Midbrain (tissue), 1 donor: ENCODE measurements at regions not wholly inside any gene's neighbourhood (a gene's known extent, or its start where the extent isn't known, plus 50 kb on each side); places are given as distances from the start of the nearest gene placed in this dataset.

Experiments
- DNase-seq: peaks from one replicate; lab custom pipeline; 2025; lab: John Stamatoyannopoulos, UW

GRCh38 chr13:78426183-78426582 lies 177.2 kb downstream of the POU4F1 start:
- no peak for DNase-seq

- no peak for DNase-seq
These were observed 182.5 kb downstream of the POU4F1 start for GRCh38 chr13:78420814-78421213.

DNA sequence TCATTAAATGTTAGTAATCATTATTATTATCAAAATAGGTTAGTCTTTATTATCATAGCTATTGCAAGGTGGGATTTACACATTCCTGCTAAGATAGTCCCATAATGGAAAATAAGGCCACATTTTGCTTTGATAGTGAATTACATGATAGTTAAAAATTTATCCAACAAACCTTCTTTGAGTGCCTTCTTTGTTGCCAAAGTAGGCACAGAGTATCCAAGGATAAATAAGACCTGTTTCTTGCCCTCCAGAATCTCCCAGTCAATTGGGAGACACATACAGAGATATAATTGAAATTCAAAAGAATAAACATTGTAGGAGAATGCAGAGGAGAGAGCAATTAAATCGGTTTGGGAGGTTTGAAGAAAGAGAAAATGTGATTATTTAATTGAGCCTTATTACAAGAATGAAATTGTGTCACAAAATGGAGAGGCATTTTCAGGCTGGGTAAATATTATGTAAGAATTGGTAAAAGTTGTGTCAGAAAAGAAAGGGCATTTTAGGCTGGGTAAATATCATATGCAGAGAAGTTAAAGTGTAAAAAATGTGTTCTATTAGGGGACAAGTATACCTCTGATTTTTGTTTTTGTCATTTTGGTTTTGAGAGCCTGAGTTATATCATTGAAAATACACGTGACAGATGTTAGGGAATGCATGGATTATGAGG lies 189.3 kb downstream of the POU4F1 start:
- no peak for DNase-seq

DNA sequence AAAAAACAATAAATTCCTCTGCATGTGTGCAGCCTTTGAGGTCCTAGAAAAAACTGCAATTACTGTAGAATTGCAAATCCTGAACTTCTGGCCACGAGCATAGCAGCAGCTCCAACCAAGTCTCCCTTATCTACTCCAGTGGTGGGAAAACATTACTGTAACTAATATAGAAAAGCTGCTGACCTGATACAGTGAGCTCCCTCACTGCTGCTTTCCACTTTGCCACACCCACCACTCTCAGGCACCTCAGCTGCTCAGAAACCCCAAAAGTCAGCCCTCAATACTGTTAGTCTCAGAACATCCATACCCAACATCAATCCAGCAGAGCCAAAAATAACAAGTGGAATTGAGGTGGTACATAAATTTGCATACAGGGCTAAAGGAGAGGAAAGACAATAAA lies 192.5 kb downstream of the POU4F1 start:
- no peak for DNase-seq

DNA sequence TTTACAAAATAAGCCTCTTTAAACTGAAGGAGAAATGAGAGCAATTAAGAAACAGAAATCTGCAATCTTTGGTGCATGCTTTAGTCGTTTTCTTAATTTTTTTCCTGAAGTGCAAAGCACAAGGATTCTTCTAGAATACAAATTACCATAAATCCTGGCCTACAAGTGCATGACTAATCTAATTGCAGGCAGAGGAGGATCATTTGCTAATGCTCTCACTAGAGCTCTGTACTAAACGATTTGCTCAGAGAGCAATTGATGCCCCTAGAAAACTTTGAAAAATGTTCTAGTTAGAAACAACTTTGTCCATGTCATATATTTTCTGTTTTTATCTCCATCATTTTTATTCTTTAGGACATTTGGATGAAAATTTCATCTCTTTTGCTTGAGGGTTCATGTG lies 193.2 kb downstream of the POU4F1 start:
- no peak for DNase-seq

GRCh38 chr13:78409172-78409571 lies 194.2 kb downstream of the POU4F1 start:
- DNase-seq, result no peak

DNA sequence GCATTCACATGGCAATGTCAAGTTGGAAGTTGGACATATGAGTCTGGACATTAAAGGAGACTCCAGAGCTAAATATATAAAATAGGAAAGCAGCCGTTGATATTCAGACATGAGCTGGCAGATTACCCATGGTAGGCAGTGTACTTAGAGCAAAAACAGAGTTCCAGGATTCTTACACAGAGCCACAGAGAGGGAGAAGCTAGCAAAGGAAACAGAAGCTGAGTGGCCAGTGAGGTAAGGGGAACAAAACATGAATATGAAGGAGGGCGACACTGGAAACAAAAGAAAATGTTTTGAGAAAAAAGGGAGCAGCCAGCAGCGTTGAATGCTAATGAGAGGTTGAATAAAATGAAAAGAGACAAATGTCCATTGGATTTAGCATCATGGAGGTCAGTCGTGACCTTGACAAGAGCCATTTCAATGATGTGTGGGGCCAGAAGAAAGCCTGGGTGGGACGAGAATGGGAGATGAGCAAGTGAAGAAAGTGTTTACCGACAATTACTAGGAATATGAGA lies 198.4 kb downstream of the POU4F1 start:
- DNase-seq, result no peak

DNA sequence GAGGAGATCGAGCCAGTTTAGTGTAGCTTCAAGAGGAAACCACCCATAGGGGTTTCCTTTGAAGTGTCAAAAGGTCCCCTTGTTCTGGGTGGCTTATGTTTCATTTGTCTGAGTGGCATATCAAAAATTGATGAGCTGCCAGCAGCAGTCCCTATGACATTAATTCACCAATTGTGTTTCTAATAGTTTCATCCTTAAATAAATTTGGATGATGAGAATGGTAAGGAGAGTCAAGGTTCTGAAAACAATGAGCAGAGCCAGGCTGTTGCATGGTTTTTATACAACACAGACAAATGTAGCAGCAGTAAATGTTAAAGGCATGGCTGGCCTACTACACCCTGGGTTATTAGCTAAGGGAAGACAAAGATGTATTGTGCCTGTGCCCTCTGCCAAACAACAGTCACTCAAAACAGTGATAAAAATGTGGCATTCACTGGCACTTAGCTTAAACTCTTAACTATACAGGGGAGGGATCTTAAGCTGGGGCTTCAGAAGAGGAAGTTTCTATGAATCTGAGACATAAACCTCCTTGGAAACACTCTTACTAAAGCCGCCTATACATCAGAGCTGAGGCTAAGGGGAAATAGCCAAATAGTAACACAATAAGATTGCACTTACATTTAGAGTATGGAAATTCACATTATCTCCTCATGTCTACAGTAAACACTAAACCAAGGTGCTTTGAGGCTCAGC lies 200.5 kb downstream of the POU4F1 start:
- no peak for DNase-seq

GRCh38 chr13:78401873-78402707 lies 201.3 kb downstream of the POU4F1 start:
- no peak for DNase-seq

- no peak for DNase-seq
These were observed 204.5 kb downstream of the POU4F1 start for GRCh38 chr13:78398743-78399410.

DNA sequence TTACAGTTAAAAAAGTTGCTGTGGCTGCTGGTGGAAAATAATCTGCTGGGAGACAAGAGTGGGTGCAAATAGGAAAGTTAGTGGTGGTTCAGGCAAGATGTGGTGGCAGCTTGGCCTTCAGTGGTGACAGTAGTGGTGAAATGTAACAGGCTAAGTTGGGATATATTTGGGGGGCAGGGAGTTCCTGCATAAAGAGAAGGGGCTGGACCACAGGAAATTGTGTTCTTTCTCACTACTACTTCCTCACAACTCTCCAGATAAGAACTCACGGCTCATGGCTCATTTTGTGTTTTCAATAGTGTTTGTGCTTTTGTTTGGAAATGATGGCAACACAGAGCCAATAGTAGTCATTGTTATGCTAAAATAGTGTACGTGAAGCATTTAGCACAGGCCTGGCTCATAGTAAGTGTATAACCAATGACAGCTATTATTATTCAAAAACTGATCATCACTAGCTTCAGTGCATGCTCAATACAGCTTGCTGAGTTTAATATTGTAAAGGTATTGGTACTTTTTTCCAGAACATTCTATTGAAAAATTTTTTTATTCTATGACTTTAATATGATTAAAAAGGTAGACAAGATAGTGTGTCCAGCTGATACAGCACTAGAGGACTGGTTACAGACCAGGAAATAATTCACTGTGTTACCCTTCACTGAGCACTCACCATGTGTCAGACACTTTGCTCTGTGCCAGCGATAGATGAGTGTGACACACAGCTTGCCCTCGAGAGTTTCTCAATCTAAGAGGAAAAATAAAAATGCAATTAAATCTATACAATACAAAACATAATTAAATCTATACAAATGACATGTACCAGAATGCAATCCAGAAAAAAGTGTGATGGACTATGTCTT lies 209.8 kb downstream of the POU4F1 start:
- no peak for DNase-seq

DNA sequence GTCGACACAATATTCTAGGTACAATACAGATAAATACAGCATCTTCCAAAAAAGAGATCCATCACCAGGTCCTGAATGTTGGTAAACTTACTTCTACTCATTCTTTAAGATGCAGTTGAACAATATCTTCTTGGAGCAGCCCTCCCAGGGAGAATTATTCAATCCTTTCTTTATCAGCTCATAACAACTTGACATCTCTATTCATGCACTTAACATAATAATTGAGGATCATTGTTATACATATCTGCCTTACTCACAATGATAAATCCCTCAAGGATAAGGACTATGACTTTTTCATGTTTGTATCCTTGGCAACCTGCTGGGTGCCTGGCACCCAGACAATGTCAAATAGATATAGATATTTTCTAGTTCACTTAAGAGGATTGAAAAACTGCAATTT lies 219.5 kb downstream of the POU4F1 start:
- no peak for DNase-seq

GRCh38 chr13:78383071-78383484 lies 220.3 kb downstream of the POU4F1 start:
- no peak for DNase-seq

- no peak for DNase-seq
These were observed 220.9 kb downstream of the POU4F1 start for GRCh38 chr13:78382491-78382890.

GRCh38 chr13:78376822-78377221 lies 226.5 kb downstream of the POU4F1 start:
- DNase-seq, result no peak

DNA sequence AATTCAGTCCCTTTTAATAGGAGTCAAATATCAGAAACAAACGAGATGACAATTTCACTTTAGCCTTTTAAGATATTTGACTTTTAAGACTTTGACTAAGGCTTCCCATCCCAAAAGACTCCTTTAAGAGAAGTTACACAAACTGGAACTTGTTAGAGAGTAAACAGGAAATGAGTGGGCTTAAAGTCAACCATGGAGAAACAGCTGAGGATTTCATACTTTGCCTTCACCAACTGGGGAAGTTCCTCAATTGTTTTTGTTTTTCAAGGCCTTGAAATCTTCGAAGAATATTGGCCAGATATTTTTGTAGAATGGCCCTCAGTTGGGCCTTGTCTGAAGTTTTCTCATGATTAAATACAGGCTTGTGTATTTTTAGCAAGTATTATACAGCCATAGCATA lies 227.3 kb downstream of the POU4F1 start:
- no peak for DNase-seq

DNA sequence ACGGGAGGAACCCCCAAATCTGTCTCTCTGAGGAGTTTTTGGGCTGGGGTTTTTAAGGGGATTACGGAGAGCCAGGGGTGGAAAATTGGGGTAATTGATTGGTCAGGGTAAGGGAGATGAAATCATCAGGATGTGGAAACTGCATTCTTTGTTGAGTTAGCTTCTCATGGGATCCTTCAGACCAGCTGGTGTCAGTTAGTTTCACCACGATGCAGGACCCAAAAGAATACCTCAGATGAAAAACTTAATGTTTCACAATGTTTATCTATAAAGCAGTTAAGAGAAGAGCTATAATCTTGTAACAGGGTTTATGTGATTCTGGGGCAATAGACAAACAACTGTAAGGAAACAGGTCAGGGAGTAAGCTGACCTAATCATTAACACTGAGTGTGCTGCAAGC lies 230.8 kb downstream of the POU4F1 start:
- DNase-seq, result no peak

DNA sequence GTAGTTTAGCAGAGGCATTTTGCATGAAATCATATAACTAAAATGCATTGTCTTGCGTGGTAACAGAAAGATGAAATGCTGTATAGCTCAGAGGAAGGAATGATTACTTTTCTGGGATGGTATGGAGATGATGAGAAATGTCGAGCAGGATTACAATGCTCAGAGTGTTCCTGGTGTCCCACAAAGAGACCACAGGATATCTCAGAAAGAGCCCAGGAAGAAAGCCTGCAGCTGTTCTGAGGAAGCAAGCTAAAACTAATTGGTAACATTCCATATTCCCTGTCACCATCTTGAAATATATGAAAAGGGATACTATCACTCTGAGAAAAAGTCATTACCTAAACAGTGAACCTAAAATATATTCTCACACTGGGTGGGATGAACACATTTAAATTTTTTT lies 233.1 kb downstream of the POU4F1 start:
- no peak for DNase-seq

DNA sequence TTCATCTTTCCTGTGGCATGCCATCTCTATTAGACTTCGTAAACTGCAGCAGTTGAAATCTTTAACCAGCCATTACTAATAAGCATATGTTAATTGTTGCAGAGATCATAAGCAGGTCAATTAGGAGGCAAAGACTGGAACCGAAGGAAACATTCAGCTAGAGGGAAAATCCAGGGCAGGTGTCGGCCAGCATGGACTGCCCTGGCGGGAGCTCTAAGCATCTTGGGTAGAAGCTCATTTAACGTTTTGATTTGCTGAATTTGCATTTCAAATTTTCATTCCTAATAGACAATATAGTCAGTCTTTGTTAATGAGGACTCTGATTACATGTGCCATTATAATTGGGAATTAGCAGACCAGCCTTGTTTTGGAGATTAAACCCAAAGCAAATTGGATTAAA lies 238.6 kb downstream of the POU4F1 start:
- DNase-seq, result no peak

GRCh38 chr13:78341032-78341431 lies 262.3 kb downstream of the POU4F1 start:
- DNase-seq, result no peak

DNA sequence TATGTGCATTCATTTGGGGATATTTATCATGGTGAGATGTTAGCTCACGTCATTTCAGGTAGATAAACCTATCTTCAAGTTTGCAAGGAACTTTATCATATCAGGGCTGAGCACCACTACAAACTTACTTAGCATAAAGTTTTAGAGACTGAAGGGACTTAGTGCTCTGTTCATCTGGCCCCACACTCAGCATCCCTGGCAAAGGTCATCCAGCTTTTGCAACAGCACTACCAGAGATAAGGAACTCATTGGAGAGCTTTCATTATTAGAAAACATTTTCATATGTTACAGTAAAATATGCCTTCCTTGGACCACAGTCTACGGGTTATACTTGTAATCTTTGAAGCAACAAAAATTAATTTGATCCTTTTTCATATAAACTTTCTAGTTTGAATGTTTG lies 263.4 kb downstream of the POU4F1 start:
- DNase-seq, result no peak
